ENCODE measurements at regions not wholly inside any gene's neighbourhood (a gene's known extent, or its start where the extent isn't known, plus 50 kb on each side); places are given as distances from the start of the nearest gene placed in this dataset.

DNA sequence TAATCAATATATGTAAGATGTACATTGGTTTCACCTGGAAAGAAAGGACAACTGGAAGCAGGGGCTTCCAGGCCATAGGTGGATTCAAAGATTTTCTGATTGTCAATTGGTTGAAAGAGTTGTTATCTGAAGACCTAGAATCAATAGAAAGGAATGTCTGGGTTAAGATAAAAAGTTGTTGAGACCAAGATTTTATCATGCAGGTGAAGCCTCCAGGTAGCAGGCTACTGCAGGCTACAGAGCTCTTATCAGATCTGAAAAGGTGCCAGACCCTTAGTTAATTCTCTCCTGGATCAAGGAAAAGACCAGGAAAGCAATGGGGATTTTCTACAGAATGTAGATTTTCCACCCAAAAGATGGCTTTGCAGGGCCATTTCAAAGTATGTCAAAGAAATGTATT, 487.2 kb downstream of the BTBD3 start:
- no peak for TF ChIP-seq TOX (CRISPR knock-in tag; IDR thresholded peaks at IDR 0.05; ENCODE audit: borderline replicate concordance)
- TF ChIP-seq ZNF8 (CRISPR knock-in tag; IDR thresholded peaks at IDR 0.05): no peak
- TF ChIP-seq ZFP30 (CRISPR knock-in tag; IDR thresholded peaks at IDR 0.05): no peak
- no peak for TF ChIP-seq POU6F1 (CRISPR knock-in tag; IDR thresholded peaks at IDR 0.05; ENCODE audit: borderline replicate concordance, low read depth)
- no peak for TF ChIP-seq ZNF70 (CRISPR knock-in tag; IDR thresholded peaks at IDR 0.05)
- TF ChIP-seq, protein P1, sequence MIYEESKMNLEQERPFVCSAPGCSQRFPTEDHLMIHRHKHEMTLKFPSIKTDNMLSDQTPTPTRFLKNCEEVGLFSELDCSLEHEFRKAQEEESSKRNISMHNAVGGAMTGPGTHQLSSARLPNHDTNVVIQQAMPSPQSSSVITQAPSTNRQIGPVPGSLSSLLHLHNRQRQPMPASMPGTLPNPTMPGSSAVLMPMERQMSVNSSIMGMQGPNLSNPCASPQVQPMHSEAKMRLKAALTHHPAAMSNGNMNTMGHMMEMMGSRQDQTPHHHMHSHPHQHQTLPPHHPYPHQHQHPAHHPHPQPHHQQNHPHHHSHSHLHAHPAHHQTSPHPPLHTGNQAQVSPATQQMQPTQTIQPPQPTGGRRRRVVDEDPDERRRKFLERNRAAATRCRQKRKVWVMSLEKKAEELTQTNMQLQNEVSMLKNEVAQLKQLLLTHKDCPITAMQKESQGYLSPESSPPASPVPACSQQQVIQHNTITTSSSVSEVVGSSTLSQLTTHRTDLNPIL (CRISPR knock-in tag; IDR thresholded peaks at IDR 0.05; ENCODE audit: low read depth): no peak
- TF ChIP-seq OSR1 (CRISPR knock-in tag; IDR thresholded peaks at IDR 0.05): no peak
